Suppressor macrophage treated with lipopolysaccharide for 1 hour (primary cell): ENCODE measurements at regions not wholly inside any gene's neighbourhood (a gene's known extent, or its start where the extent isn't known, plus 50 kb on each side); places are given as distances from the start of the nearest gene placed in this dataset.
"Not testable (repeated sequence)": the region's sequence is repeated elsewhere in the genome, so short reads cannot be mapped to it uniquely, and the experiment has no call there.

Experiments used
- DNase-seq, 3 donors: peaks; one replicate each; pipeline ENCODE4 v3.0.0-alpha.2; 2020 to 2022

DNA sequence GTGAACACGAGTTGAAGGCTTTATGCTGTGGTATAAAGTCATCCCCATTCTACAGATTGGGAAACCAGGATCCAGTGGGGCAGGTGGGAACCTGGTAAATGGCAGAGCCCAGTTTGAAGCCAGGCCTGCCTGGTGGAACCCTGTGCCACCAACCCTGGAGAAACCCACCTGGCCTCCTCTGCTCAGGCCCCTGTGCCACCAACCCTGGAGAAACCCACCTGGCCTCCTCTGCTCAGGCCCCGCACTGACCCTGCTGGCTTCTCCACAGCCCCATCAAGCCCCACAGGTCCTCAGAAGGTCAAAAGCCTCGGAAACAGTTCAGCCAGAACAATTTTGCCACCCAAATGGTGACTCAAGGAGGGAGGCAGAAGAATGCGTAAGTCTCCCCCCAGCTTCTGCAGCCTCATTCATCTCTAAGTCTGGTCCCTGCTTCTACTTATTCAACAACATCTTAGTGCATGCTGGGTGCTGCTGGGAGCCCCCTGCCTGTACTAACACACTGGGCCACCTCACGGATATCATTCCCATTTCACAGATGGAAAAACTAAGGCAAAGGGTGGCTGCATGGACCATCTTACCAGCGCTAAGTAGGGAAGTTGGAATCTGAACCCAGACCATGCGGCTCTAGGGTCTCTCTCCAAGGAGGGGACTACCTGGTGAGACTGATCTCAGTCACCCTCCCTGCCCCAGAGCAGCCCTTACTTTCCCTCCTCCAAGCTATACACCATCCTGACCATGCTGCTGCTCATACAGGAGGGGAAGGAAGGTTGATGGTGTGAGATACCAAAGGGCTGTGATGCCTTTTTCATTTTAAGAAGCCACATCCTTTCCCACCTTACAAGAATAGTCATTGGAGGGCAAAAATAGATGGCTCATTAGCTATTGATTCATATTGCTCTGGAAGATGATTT is 93.7 kb upstream of the ID2 start:
- DNase-seq, result no peak

DNA sequence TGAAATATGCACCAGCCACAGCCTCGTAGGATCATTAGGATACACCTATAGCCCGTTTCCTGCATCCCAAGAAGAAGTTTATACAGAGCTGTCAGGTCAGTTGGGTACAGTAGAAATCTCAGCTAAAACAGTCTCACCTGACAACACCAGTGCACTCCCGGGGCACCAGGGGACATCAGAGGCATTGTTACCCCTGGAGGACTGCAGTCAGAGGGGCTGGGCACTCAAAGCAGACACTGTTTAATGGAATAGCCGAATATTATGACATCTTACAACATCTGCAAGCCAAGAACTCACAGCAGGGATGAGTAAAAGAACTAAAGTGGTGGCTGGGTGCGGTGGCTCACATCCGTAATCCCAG is 93.0 kb upstream of the ID2 start:
- DNase-seq, result no peak

GRCh38 chr2:8589721-8590120 is 92.1 kb upstream of the ID2 start:
- no peak for DNase-seq

DNA sequence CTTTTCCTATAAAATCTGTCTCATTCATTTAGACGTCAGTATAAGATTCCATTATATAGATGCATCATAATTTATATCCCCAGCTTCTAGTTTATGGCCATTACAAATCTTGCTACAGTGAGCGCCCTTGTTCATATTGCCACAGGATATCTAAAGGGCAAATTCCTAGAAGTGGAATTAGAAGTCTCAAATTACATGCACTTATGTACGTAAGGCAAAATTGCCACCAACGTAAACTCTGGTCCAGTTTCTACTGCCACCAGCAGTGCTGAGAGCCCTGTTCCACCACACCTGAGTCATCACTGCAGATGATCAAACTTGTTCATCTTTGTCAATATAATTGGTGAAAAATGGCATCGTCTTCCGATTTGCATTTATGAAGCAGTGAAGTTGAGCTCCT is 90.9 kb upstream of the ID2 start:
- DNase-seq, result no peak

GRCh38 chr2:8592736-8593135 is 89.1 kb upstream of the ID2 start:
- DNase-seq, result no peak

DNA sequence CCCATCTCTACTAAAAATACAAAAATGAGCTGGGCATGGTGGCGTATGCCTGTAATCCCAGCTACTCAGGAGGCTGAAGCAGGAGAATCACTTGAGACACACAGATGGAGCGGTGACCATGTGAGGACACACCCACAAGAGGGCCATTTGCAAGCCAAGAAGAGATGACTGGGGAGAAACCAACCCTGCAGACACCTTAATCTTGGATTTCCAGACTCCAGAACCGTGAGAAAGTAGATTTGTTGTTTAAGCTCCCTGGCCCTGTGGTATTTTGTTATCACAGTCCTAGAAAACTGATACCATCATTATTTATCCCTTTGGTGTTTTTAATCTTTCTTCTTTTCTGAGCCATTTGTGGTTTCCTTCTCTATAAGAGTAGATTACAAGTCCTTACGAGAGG is 88.6 kb upstream of the ID2 start:
- no peak for DNase-seq

GRCh38 chr2:8594731-8595427 is 87.0 kb upstream of the ID2 start:
- DNase-seq, result no peak

DNA sequence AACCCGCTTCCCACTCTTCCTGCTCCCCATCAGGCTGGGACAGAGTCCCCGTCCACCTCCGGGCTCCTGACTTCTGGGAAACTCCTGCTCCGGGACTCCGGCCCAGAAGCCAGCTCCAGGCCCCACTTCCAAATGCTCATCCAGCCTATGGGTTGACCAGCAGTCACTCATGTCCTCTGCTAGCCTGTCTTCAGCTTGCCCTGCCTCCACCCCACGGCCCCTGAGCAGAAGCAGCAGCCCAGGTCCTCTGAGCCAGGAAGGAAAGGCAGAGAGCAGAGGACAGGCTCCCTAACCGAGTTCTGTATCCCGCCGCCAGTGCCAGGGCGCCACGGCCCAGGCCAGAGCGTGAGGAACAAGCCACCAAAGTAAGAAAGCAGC is 86.4 kb upstream of the ID2 start:
- DNase-seq, result no peak

DNA sequence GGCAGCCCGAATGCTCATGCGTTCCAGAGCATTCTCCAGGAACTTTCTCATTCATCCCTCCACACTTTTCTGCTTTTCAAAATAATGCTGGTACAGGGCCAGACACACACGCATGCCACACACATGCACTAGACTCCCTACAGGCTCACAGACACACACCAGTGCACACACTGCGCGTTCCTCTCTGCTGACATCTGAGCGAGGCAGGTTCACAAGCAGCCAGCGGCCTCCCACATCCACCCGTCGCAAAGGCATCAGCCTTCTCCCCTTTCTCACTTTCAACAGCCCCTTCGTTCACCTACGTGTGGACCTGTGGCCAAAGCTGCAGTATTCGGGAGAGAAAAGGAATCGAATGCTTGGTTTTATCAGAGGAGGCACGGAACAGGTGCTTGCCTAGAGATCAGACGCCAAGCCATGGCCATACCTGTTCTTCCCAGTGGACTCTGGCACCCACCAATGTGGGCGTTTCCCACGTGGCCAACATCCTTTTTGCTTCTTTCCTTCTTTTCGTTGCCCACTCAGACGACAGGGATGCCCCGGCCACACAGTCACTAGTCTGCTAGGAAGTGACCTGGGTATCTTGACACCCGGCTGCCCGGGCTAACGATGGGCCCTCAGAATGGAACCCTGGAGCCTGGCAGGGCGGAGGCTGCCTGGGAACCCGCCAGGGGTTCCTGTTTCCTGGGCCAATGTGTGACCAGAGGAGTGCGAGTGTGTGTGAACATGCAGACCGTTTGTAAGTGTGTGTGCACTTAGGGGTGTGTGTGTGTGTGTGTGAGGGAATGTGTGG is 85.8 kb upstream of the ID2 start:
- DNase-seq, result no peak

- DNase-seq, result no peak
These were observed 84.8 kb upstream of the ID2 start for GRCh38 chr2:8597094-8597493.

- DNase-seq, result no peak
These were observed 84.2 kb upstream of the ID2 start for GRCh38 chr2:8597559-8598225.

DNA sequence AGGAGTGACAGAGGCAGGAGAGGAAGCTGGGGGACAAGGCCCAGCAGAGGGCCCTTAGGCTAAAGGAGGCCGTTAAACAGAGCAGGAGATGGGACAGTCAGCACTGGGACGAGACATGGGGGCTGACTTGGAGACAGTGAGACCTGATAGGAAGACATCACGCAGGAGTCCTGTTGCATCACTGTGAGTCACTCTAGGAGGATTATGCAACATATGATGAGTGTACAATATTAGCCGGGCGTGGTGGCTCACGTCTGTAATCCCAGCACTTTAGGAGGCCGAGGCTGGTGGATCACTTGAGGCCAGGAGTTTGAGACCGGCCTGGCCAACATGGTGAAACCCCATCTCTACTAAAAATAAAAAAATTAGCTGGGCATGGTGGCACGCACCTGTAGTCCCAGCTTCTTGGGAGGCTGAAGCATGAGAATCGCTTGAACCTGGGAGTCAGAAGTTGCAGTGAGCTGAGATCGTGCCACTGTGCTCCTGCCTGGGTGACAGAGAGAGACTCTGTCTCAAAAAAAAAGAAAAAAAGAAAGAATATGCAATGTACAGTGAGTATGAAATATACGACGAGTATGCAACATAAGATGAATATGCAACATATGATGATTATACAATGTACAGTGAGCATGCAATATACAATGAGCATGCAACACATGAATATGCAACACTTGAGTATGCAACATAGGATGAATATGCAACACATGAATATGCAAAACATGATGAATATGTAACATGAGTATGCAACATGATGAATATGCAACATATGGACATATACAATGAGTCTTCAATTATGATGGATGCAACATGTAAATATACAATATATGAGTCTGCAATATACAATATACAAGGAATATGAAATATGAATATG is 83.3 kb upstream of the ID2 start:
- DNase-seq, result peak; percentile 91 to 97 (median 95)

- DNase-seq, result no peak
These were observed 82.2 kb upstream of the ID2 start for GRCh38 chr2:8599421-8600242.

GRCh38 chr2:8600456-8600855 is 81.4 kb upstream of the ID2 start:
- no peak for DNase-seq

DNA sequence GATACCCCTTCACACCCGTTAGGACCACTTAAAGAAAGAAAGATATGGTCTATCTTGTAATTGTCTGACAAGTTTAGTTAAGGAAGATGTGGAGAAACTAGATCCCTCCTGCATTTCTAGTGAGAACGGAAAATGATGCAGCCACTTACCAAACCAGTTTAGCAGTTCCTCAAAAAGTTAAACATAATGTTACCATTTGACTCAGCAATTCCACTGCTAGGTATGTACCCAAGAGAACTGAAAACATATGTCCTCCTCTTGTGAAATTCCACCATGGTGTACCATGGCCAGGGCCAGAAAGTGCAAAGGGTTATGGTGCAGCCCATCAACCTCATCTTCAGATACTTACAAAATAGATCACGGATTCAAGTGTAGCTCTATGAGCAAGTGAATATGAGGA is 79.0 kb upstream of the ID2 start:
- peak; percentile 32 to 56 (median 56) for DNase-seq

DNA sequence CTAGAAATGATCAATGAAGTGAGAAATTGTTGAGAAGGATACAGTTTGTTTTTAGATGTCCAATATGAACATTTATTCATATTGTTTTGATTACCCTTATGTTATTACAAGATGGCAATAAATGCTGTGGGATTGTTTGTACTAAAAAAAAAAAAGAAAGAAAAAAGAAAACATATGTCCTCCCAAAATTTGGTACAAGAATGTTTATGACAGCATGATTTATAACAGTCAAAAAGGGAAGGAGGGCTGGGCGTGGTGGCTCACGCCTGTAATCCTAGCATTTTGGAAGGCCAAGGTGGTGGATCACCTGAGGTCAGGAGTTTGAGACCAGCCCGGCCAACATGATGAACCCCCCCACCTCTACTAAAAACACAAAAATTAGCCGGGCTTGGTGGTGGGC is 78.5 kb upstream of the ID2 start:
- not testable (repeated sequence) for DNase-seq

GRCh38 chr2:8604262-8604661 is 77.6 kb upstream of the ID2 start:
- DNase-seq, result no peak

- DNase-seq, result no peak
These were observed 76.3 kb upstream of the ID2 start for GRCh38 chr2:8605351-8606065.

- DNase-seq, result no peak
These were observed 75.6 kb upstream of the ID2 start for GRCh38 chr2:8606226-8606625.
